ENCODE measurements at regions not wholly inside any gene's neighbourhood (a gene's known extent, or its start where the extent isn't known, plus 50 kb on each side); places are given as distances from the start of the nearest gene placed in this dataset.

- TF ChIP-seq CTCF (IDR thresholded peaks at IDR 0.05) (no peak), POLR2A (IDR thresholded peaks at IDR 0.05) (no peak)
These were observed 657.3 kb upstream of the COBL start for GRCh38 chr7:51973939-51974338.
